Stomach (tissue), 8 donors: ENCODE measurements at regions not wholly inside any gene's neighbourhood (a gene's known extent, or its start where the extent isn't known, plus 50 kb on each side); places are given as distances from the start of the nearest gene placed in this dataset.

Experiments used
- DNase-seq, 2 donors: peaks; one replicate each; pipeline versions ENCODE4 v3.0.0 to v3.0.0-alpha.2; 2013 to 2019
- H3K27ac ChIP-seq, 5 donors: fragments of 200-600 bp in 4 of 5; sonication (generic) in 4 of 5; one replicate each; pipeline ENCODE4 v1.5.1; 2013 to 2019; ENCODE audit warnings: mild to moderate bottlenecking in 1 of 5, moderate library complexity in 1 of 5
- H3K27me3 ChIP-seq, 3 donors: fragments of 200-600 bp; sonication (generic); one replicate each; pipeline ENCODE4 v1.5.1; 2017 to 2019; ENCODE audit warnings: mixed run types in 1 of 3
- H3K36me3 ChIP-seq, 4 donors: fragments of 200-600 bp; sonication (generic); 1 replicate in 3 of 4; 2 replicates in 1 of 4; pipeline ENCODE4 v1.5.1; 2016 to 2019
- H3K4me1 ChIP-seq, 4 donors: fragments of 200-600 bp; sonication (generic); one replicate each; pipeline ENCODE4 v1.5.1; 2016 to 2019
- H3K4me3 ChIP-seq, 4 donors: fragments of 200-600 bp; sonication (generic) in 3 of 4; one replicate each; pipeline ENCODE4 v1.5.1; 2016 to 2019; ENCODE audit warnings: mild to moderate bottlenecking in 1 of 4
- H3K9me3 ChIP-seq, 4 donors: fragments of 200-600 bp; sonication (generic); one replicate each; pipeline ENCODE4 v1.5.1; 2016 to 2019
- CTCF ChIP-seq, 7 experiments: fragments of 450-650 bp in 4 of 7; fragments of 200-600 bp in 3 of 7; sonication (generic) in 3 of 7; IDR thresholded peaks; one replicate each; pipeline ENCODE4 v1.5.1; 2016 to 2019; ENCODE audit warnings: antibody characterized with exemption in 7 of 7, control low read depth in 2 of 7, mild to moderate bottlenecking in 1 of 7
- EP300 ChIP-seq: sonication (generic); formaldehyde crosslinking; IDR thresholded peaks from one replicate; pipeline ENCODE4 v1.6.1; 2017; ENCODE audit warnings: antibody characterized with exemption
- POLR2A ChIP-seq, 4 donors: fragments of 450-650 bp; IDR thresholded peaks; one replicate each; pipeline ENCODE4 v1.6.1; 2016; ENCODE audit warnings: antibody characterized with exemption in 4 of 4, control low read depth in 2 of 4, mild to moderate bottlenecking in 1 of 4, moderate library complexity in 1 of 4
- POLR2AphosphoS5 ChIP-seq, 3 donors: sonication (generic); formaldehyde crosslinking; IDR thresholded peaks; one replicate each; pipeline ENCODE4 v1.6.1; 2016; ENCODE audit warnings: antibody characterized with exemption in 3 of 3
- WGBS, 5 donors: extraction: QIAGEN DNeasy Blood & Tissue Kit in 3 of 5; methylation state at CpG; one replicate each; pipeline versions ENCODE4 v1.1.5 to v1.1.7; 2013 to 2018; 5-methylcytosine and 5-hydroxymethylcytosine counted together
- intact Hi-C: fragments of 100-400 bp; cut with DNase I; formaldehyde crosslinking; loops from one replicate; pipeline ENCODE4 v1.15.1; 2023; ENCODE audit warnings: low total_unique reads
- donor health status: healthy with polysubstance abuse.
- donor health status: Bipolar disorder and iron deficiency.
- donor health status: healthy.

GRCh38 chr6:66086532-66086931 is 379.5 kb upstream of the EYS start:
- intact Hi-C loops, result no loop called here
- Histone ChIP-seq H3K4me3 (no peak overlapping the region), H3K4me1 (no peaks in the 10 kb centered on the region), H3K9me3 (peaks cover 0 to 42% (median 15%) of the 10 kb centered on the region in 4 donors), H3K27ac (no peak overlapping the region), H3K36me3 (no peaks in the 10 kb centered on the region), H3K27me3 (no peaks in the 10 kb centered on the region)
- TF ChIP-seq CTCF (IDR thresholded peaks at IDR 0.05), result no peak
- no peak for DNase-seq

GRCh38 chr6:66082914-66083313 is 375.9 kb upstream of the EYS start:
- TF ChIP-seq POLR2AphosphoS5 (IDR thresholded peaks at IDR 0.05) (no peak), EP300 (no peak), CTCF (IDR thresholded peaks at IDR 0.05) (no peak), POLR2A (IDR thresholded peaks at IDR 0.05) (no peak)
- Histone ChIP-seq H3K9me3 (peaks cover 0 to 42% (median 15%) of the 10 kb centered on the region in 4 donors), H3K36me3 (no peaks in the 10 kb centered on the region), H3K27ac (no peak overlapping the region), H3K27me3 (no peaks in the 10 kb centered on the region), H3K4me3 (no peak overlapping the region), H3K4me1 (no peaks in the 10 kb centered on the region)
- DNase-seq, result no peak
- 93 to 100% (median 96%) methylated on average over 1 of the region's 1 CpG for WGBS, 5 donors
- intact Hi-C loops, result no loop called here

GRCh38 chr6:66068907-66069306 is 361.9 kb upstream of the EYS start:
- no peak overlapping the region for H3K4me3 ChIP-seq
- intact Hi-C loops, result no loop called here
- no peak overlapping the region for H3K27ac ChIP-seq
- no peaks in the 10 kb centered on the region for H3K36me3 ChIP-seq
- DNase-seq, result no peak
- no peaks in the 10 kb centered on the region for H3K4me1 ChIP-seq
- H3K9me3 ChIP-seq, result no peaks in the 10 kb centered on the region
- no peaks in the 10 kb centered on the region for H3K27me3 ChIP-seq
- TF ChIP-seq POLR2AphosphoS5 (IDR thresholded peaks at IDR 0.05) (no peak), POLR2A (IDR thresholded peaks at IDR 0.05) (no peak), EP300 (no peak), CTCF (IDR thresholded peaks at IDR 0.05) (no peak)

- Histone ChIP-seq H3K4me1 (no peaks in the 10 kb centered on the region), H3K36me3 (no peaks in the 10 kb centered on the region), H3K9me3 (no peaks in the 10 kb centered on the region), H3K4me3 (no peak overlapping the region), H3K27ac (no peak overlapping the region), H3K27me3 (no peaks in the 10 kb centered on the region)
- DNase-seq, result no peak
- no peak for TF ChIP-seq POLR2AphosphoS5 (IDR thresholded peaks at IDR 0.05)
- TF ChIP-seq POLR2A (IDR thresholded peaks at IDR 0.05), result no peak
- TF ChIP-seq CTCF (IDR thresholded peaks at IDR 0.05), result no peak
- TF ChIP-seq EP300, result no peak
- intact Hi-C loops, result no loop called here
These were observed 361.0 kb upstream of the EYS start for GRCh38 chr6:66068033-66068432.

GRCh38 chr6:66065313-66065712 is 358.3 kb upstream of the EYS start:
- TF ChIP-seq POLR2A (IDR thresholded peaks at IDR 0.05), result no peak
- no peak for TF ChIP-seq EP300
- TF ChIP-seq POLR2AphosphoS5 (IDR thresholded peaks at IDR 0.05), result no peak
- TF ChIP-seq CTCF (IDR thresholded peaks at IDR 0.05), result no peak
- 78 to 97% (median 94%) methylated on average over 1 of the region's 1 CpG for WGBS, 5 donors
- Histone ChIP-seq H3K4me1 (no peaks in the 10 kb centered on the region), H3K27ac (no peak overlapping the region), H3K36me3 (no peaks in the 10 kb centered on the region), H3K27me3 (no peaks in the 10 kb centered on the region), H3K4me3 (no peak overlapping the region), H3K9me3 (no peaks in the 10 kb centered on the region)
- DNase-seq, result no peak
- intact Hi-C loops, result no loop called here
